ENCODE measurements at regions not wholly inside any gene's neighbourhood (a gene's known extent, or its start where the extent isn't known, plus 50 kb on each side); places are given as distances from the start of the nearest gene placed in this dataset.

- Histone ChIP-seq H3K18ac (ENCODE audit: low read length) (no peak overlapping the region), H3K79me2 (ENCODE audit: control insufficient read depth, insufficient read depth, low read length, poor library complexity) (no peaks in the 10 kb centered on the region), H3K27ac (ENCODE audit: low read depth, low read length) (no peak overlapping the region), H4K12ac (ENCODE audit: low read depth, low read length) (no peak overlapping the region), H3K79me1 (ENCODE audit: low read length) (no peaks in the 10 kb centered on the region), H2BK12ac (ENCODE audit: low read length) (no peak overlapping the region), H2BK120ac (ENCODE audit: insufficient read depth, low read length, poor library complexity) (no peak overlapping the region), H3K4ac (ENCODE audit: low read depth, low read length) (no peak overlapping the region), H3K9ac (ENCODE audit: low read length) (no peak overlapping the region), H3K4me2 (ENCODE audit: low read length) (no peak overlapping the region), H2BK5ac (ENCODE audit: low read depth, low read length, poor library complexity) (no peak overlapping the region), H3K23ac (ENCODE audit: low read length) (no peak overlapping the region), H3K4me1 (ENCODE audit: control insufficient read depth in 1 of 2, insufficient read depth in 2 of 2, low read length in 2 of 2) (no peaks in the 10 kb centered on the region), H2AFZ (ENCODE audit: insufficient read depth, low read length, poor library complexity) (no peak overlapping the region), H4K91ac (ENCODE audit: low read depth, low read length) (no peak overlapping the region), H3K4me3 (ENCODE audit: low read depth, low read length) (no peak overlapping the region), H3K36me3 (ENCODE audit: control insufficient read depth in 1 of 2, insufficient read depth in 2 of 2, low read length in 2 of 2) (no peaks in the 10 kb centered on the region), H2AK5ac (ENCODE audit: low read length) (no peak overlapping the region), H3K27me3 (ENCODE audit: insufficient read depth, low read length) (no peaks in the 10 kb centered on the region), H3K9me3 (ENCODE audit: insufficient read depth, low read depth, low read length) (no peaks in the 10 kb centered on the region), H3K14ac (ENCODE audit: low read length) (no peak overlapping the region), H4K8ac (ENCODE audit: low read depth, low read length) (no peak overlapping the region)
- WGBS (ENCODE audit: extremely low coverage, insufficient coverage, insufficient read length) = no CpG with 5 or more reads among the region's 6 CpGs
- DNase-seq = no peak
These were observed 75.9 kb upstream of the C12orf71 start for GRCh38 chr12:27158297-27158696.

- Histone ChIP-seq H3K4me1 (ENCODE audit: control insufficient read depth in 1 of 2, insufficient read depth in 2 of 2, low read length in 2 of 2) (no peaks in the 10 kb centered on the region), H3K79me1 (ENCODE audit: low read length) (no peaks in the 10 kb centered on the region), H3K79me2 (ENCODE audit: control insufficient read depth, insufficient read depth, low read length, poor library complexity) (no peaks in the 10 kb centered on the region), H3K23ac (ENCODE audit: low read length) (no peak overlapping the region), H3K36me3 (ENCODE audit: control insufficient read depth in 1 of 2, insufficient read depth in 2 of 2, low read length in 2 of 2) (no peaks in the 10 kb centered on the region), H3K4ac (ENCODE audit: low read depth, low read length) (no peak overlapping the region), H4K91ac (ENCODE audit: low read depth, low read length) (no peak overlapping the region), H3K9ac (ENCODE audit: low read length) (no peak overlapping the region), H3K27ac (ENCODE audit: low read depth, low read length) (no peak overlapping the region), H3K4me3 (ENCODE audit: low read depth, low read length) (no peak overlapping the region), H3K9me3 (ENCODE audit: insufficient read depth, low read depth, low read length) (no peaks in the 10 kb centered on the region), H2BK12ac (ENCODE audit: low read length) (no peak overlapping the region), H2AK5ac (ENCODE audit: low read length) (no peak overlapping the region), H3K4me2 (ENCODE audit: low read length) (no peak overlapping the region), H3K27me3 (ENCODE audit: insufficient read depth, low read length) (no peaks in the 10 kb centered on the region), H3K14ac (ENCODE audit: low read length) (no peak overlapping the region), H4K8ac (ENCODE audit: low read depth, low read length) (no peak overlapping the region), H2BK5ac (ENCODE audit: low read depth, low read length, poor library complexity) (no peak overlapping the region), H4K12ac (ENCODE audit: low read depth, low read length) (no peak overlapping the region), H2BK120ac (ENCODE audit: insufficient read depth, low read length, poor library complexity) (no peak overlapping the region), H3K18ac (ENCODE audit: low read length) (no peak overlapping the region), H2AFZ (ENCODE audit: insufficient read depth, low read length, poor library complexity) (no peak overlapping the region)
- WGBS (ENCODE audit: extremely low coverage, insufficient coverage, insufficient read length) = no CpG with 5 or more reads among the region's 8 CpGs
- peak in 1 of 2 donors; percentile 18 for DNase-seq
These were observed 79.3 kb upstream of the C12orf71 start for GRCh38 chr12:27161458-27162228.

GRCh38 chr12:27162229-27162537 lies 79.8 kb upstream of the C12orf71 start:
- H3K23ac ChIP-seq (ENCODE audit: low read length) = no peak overlapping the region
- no peak overlapping the region for H3K4me3 ChIP-seq (ENCODE audit: low read depth, low read length)
- no peak overlapping the region for H3K18ac ChIP-seq (ENCODE audit: low read length)
- H3K79me1 ChIP-seq (ENCODE audit: low read length) = no peaks in the 10 kb centered on the region
- no peak overlapping the region for H2BK5ac ChIP-seq (ENCODE audit: low read depth, low read length, poor library complexity)
- H3K36me3 ChIP-seq (ENCODE audit: control insufficient read depth in 1 of 2, insufficient read depth in 2 of 2, low read length in 2 of 2) = no peaks in the 10 kb centered on the region
- no peak for DNase-seq
- no peak overlapping the region for H2BK12ac ChIP-seq (ENCODE audit: low read length)
- no peak overlapping the region for H2BK120ac ChIP-seq (ENCODE audit: insufficient read depth, low read length, poor library complexity)
- H3K4me1 ChIP-seq (ENCODE audit: control insufficient read depth in 1 of 2, insufficient read depth in 2 of 2, low read length in 2 of 2) = no peaks in the 10 kb centered on the region
- H3K14ac ChIP-seq (ENCODE audit: low read length) = no peak overlapping the region
- no peaks in the 10 kb centered on the region for H3K79me2 ChIP-seq (ENCODE audit: control insufficient read depth, insufficient read depth, low read length, poor library complexity)
- H3K9ac ChIP-seq (ENCODE audit: low read length) = no peak overlapping the region
- no peak overlapping the region for H2AK5ac ChIP-seq (ENCODE audit: low read length)
- H3K4ac ChIP-seq (ENCODE audit: low read depth, low read length) = no peak overlapping the region
- no peak overlapping the region for H4K12ac ChIP-seq (ENCODE audit: low read depth, low read length)
- no peak overlapping the region for H3K4me2 ChIP-seq (ENCODE audit: low read length)
- no peak overlapping the region for H2AFZ ChIP-seq (ENCODE audit: insufficient read depth, low read length, poor library complexity)
- no peaks in the 10 kb centered on the region for H3K27me3 ChIP-seq (ENCODE audit: insufficient read depth, low read length)
- no peak overlapping the region for H3K27ac ChIP-seq (ENCODE audit: low read depth, low read length)
- no peak overlapping the region for H4K8ac ChIP-seq (ENCODE audit: low read depth, low read length)
- no peak overlapping the region for H4K91ac ChIP-seq (ENCODE audit: low read depth, low read length)
- H3K9me3 ChIP-seq (ENCODE audit: insufficient read depth, low read depth, low read length) = no peaks in the 10 kb centered on the region

- Histone ChIP-seq H2BK5ac (ENCODE audit: low read depth, low read length, poor library complexity) (no peak overlapping the region), H2BK12ac (ENCODE audit: low read length) (no peak overlapping the region), H2AFZ (ENCODE audit: insufficient read depth, low read length, poor library complexity) (no peak overlapping the region), H3K14ac (ENCODE audit: low read length) (no peak overlapping the region), H3K9ac (ENCODE audit: low read length) (no peak overlapping the region), H3K4me3 (ENCODE audit: low read depth, low read length) (no peak overlapping the region), H3K4me1 (ENCODE audit: control insufficient read depth in 1 of 2, insufficient read depth in 2 of 2, low read length in 2 of 2) (no peaks in the 10 kb centered on the region), H3K18ac (ENCODE audit: low read length) (no peak overlapping the region), H3K23ac (ENCODE audit: low read length) (no peak overlapping the region), H4K91ac (ENCODE audit: low read depth, low read length) (no peak overlapping the region), H3K27ac (ENCODE audit: low read depth, low read length) (no peak overlapping the region), H4K8ac (ENCODE audit: low read depth, low read length) (no peak overlapping the region), H2BK120ac (ENCODE audit: insufficient read depth, low read length, poor library complexity) (no peak overlapping the region), H3K79me2 (ENCODE audit: control insufficient read depth, insufficient read depth, low read length, poor library complexity) (no peaks in the 10 kb centered on the region), H3K27me3 (ENCODE audit: insufficient read depth, low read length) (no peaks in the 10 kb centered on the region), H3K79me1 (ENCODE audit: low read length) (no peaks in the 10 kb centered on the region), H2AK5ac (ENCODE audit: low read length) (no peak overlapping the region), H3K36me3 (ENCODE audit: control insufficient read depth in 1 of 2, insufficient read depth in 2 of 2, low read length in 2 of 2) (no peaks in the 10 kb centered on the region), H3K9me3 (ENCODE audit: insufficient read depth, low read depth, low read length) (no peaks in the 10 kb centered on the region), H3K4me2 (ENCODE audit: low read length) (no peak overlapping the region), H3K4ac (ENCODE audit: low read depth, low read length) (no peak overlapping the region), H4K12ac (ENCODE audit: low read depth, low read length) (no peak overlapping the region)
- WGBS (ENCODE audit: extremely low coverage, insufficient coverage, insufficient read length) = no CpG with 5 or more reads among the region's 3 CpGs
- DNase-seq = no peak
These were observed 80.8 kb upstream of the C12orf71 start for GRCh38 chr12:27163048-27163715.
